ENCODE measurements at regions not wholly inside any gene's neighbourhood (a gene's known extent, or its start where the extent isn't known, plus 50 kb on each side); places are given as distances from the start of the nearest gene placed in this dataset.

- no peak for DNase-seq
Measured at GRCh38 chr4:171629737-171630136, 183.5 kb upstream of the GALNTL6 start.

GRCh38 chr4:171629182-171629581 lies 184.0 kb upstream of the GALNTL6 start:
- DNase-seq, result no peak

GRCh38 chr4:171626554-171626953 lies 186.7 kb upstream of the GALNTL6 start:
- no peak for DNase-seq

- DNase-seq, result no peak
Measured at GRCh38 chr4:171622729-171623128, 190.5 kb upstream of the GALNTL6 start.

- no peak for DNase-seq
Measured at GRCh38 chr4:171621646-171622045, 191.6 kb upstream of the GALNTL6 start.

- no peak for DNase-seq
Measured at GRCh38 chr4:171612907-171613306, 200.3 kb upstream of the GALNTL6 start.

GRCh38 chr4:171602638-171603355 lies 210.4 kb upstream of the GALNTL6 start:
- no peak for DNase-seq

- DNase-seq, result no peak
Measured at GRCh38 chr4:171601091-171601490, 212.1 kb upstream of the GALNTL6 start.

GRCh38 chr4:171599628-171600027 lies 213.6 kb upstream of the GALNTL6 start:
- DNase-seq, result no peak

- DNase-seq, result no peak
Measured at GRCh38 chr4:171594293-171594692, 218.9 kb upstream of the GALNTL6 start.

- DNase-seq, result no peak
Measured at GRCh38 chr4:171590716-171591115, 222.5 kb upstream of the GALNTL6 start.

GRCh38 chr4:171588764-171589163 lies 224.4 kb upstream of the GALNTL6 start:
- DNase-seq, result no peak

- DNase-seq, result no peak
Measured at GRCh38 chr4:171588051-171588545, 225.1 kb upstream of the GALNTL6 start.

GRCh38 chr4:171583790-171584189 lies 229.4 kb upstream of the GALNTL6 start:
- DNase-seq, result no peak

GRCh38 chr4:171582961-171583581 lies 230.1 kb upstream of the GALNTL6 start:
- DNase-seq, result no peak

- DNase-seq, result no peak
Measured at GRCh38 chr4:171573181-171573580, 240.0 kb upstream of the GALNTL6 start.

GRCh38 chr4:171565130-171565788 lies 247.9 kb upstream of the GALNTL6 start:
- no peak for DNase-seq

- no peak for DNase-seq
Measured at GRCh38 chr4:171561419-171561818, 251.8 kb upstream of the GALNTL6 start.

- DNase-seq, result no peak
Measured at GRCh38 chr4:171553961-171554360, 259.2 kb upstream of the GALNTL6 start.

GRCh38 chr4:171542640-171543039 lies 270.6 kb upstream of the GALNTL6 start:
- DNase-seq, result no peak

GRCh38 chr4:171538601-171539100 lies 274.6 kb upstream of the GALNTL6 start:
- DNase-seq, result no peak

- DNase-seq, result no peak
Measured at GRCh38 chr4:171534391-171534790, 278.8 kb upstream of the GALNTL6 start.

GRCh38 chr4:171532968-171533367 lies 280.2 kb upstream of the GALNTL6 start:
- DNase-seq, result no peak

All from right kidney (tissue), 1 donor.